ENCODE measurements at regions not wholly inside any gene's neighbourhood (a gene's known extent, or its start where the extent isn't known, plus 50 kb on each side); places are given as distances from the start of the nearest gene placed in this dataset.
"Not testable (repeated sequence)": the region's sequence is repeated elsewhere in the genome, so short reads cannot be mapped to it uniquely, and the experiment has no call there.

- DNase-seq, result no peak
Measured at GRCh38 chrX:34238896-34239295, 106.8 kb upstream of the FAM47A start.

- not testable (repeated sequence) for DNase-seq
Measured at GRCh38 chrX:34230156-34230555, 98.0 kb upstream of the FAM47A start.

GRCh38 chrX:34227804-34228203, 95.7 kb upstream of the FAM47A start:
- DNase-seq, result no peak

- no peak for DNase-seq
Measured at GRCh38 chrX:34223574-34223973, 91.5 kb upstream of the FAM47A start.

- DNase-seq, result no peak
Measured at GRCh38 chrX:34218063-34218462, 85.9 kb upstream of the FAM47A start.

- no peak for DNase-seq
Measured at GRCh38 chrX:34197946-34198345, 65.8 kb upstream of the FAM47A start.
